ENCODE measurements at regions not wholly inside any gene's neighbourhood (a gene's known extent, or its start where the extent isn't known, plus 50 kb on each side); places are given as distances from the start of the nearest gene placed in this dataset.

GRCh38 chr3:139198186-139198585, 145.6 kb upstream of the MRPS22 start:
- H3F3A ChIP-seq (ENCODE audit: insufficient read depth, low read length), result no peaks in the 10 kb centered on the region
- H2AFZ ChIP-seq (ENCODE audit: low read length), result no peak overlapping the region
- H3K27ac ChIP-seq (ENCODE audit: low read depth, low read length, poor library complexity, severe bottlenecking), result no peak overlapping the region
- H3K9me2 ChIP-seq (ENCODE audit: low read depth, low read length), result no peaks in the 10 kb centered on the region
- H3K27me3 ChIP-seq (ENCODE audit: insufficient read depth, low read length), result no peaks in the 10 kb centered on the region
- no peak overlapping the region for H3K4me3 ChIP-seq (ENCODE audit: low read depth, low read length, poor library complexity, severe bottlenecking)
- no peak for TF ChIP-seq CTCF (IDR thresholded peaks at IDR 0.05; ENCODE audit: low read length)
- no peak for TF ChIP-seq EZH2 (IDR thresholded peaks at IDR 0.05; ENCODE audit: borderline replicate concordance, low read length)
- H3K79me2 ChIP-seq (ENCODE audit: insufficient read depth, low read length), result no peaks in the 10 kb centered on the region
- no peaks in the 10 kb centered on the region for H3K36me3 ChIP-seq (ENCODE audit: insufficient read depth, low read length)
- H3K4me1 ChIP-seq (ENCODE audit: insufficient read depth, low read length, severe bottlenecking), result no peaks in the 10 kb centered on the region
- H3K9me3 ChIP-seq (ENCODE audit: low read length), result no peaks in the 10 kb centered on the region
- no peak overlapping the region for H3K4me2 ChIP-seq (ENCODE audit: low read length)
- no peaks in the 10 kb centered on the region for H4K20me1 ChIP-seq (ENCODE audit: insufficient read depth, low read length)
- no peak overlapping the region for H3K9ac ChIP-seq (ENCODE audit: low read length)

GRCh38 chr3:139198929-139199328, 144.9 kb upstream of the MRPS22 start:
- no peaks in the 10 kb centered on the region for H3K9me2 ChIP-seq (ENCODE audit: low read depth, low read length)
- H3F3A ChIP-seq (ENCODE audit: insufficient read depth, low read length), result no peaks in the 10 kb centered on the region
- H4K20me1 ChIP-seq (ENCODE audit: insufficient read depth, low read length), result no peaks in the 10 kb centered on the region
- no peaks in the 10 kb centered on the region for H3K27me3 ChIP-seq (ENCODE audit: insufficient read depth, low read length)
- no peaks in the 10 kb centered on the region for H3K9me3 ChIP-seq (ENCODE audit: low read length)
- H3K4me1 ChIP-seq (ENCODE audit: insufficient read depth, low read length, severe bottlenecking), result no peaks in the 10 kb centered on the region
- H3K4me3 ChIP-seq (ENCODE audit: low read depth, low read length, poor library complexity, severe bottlenecking), result no peak overlapping the region
- no peak overlapping the region for H3K9ac ChIP-seq (ENCODE audit: low read length)
- H3K79me2 ChIP-seq (ENCODE audit: insufficient read depth, low read length), result no peaks in the 10 kb centered on the region
- H2AFZ ChIP-seq (ENCODE audit: low read length), result no peak overlapping the region
- TF ChIP-seq EZH2 (IDR thresholded peaks at IDR 0.05; ENCODE audit: borderline replicate concordance, low read length), result no peak
- TF ChIP-seq CTCF (IDR thresholded peaks at IDR 0.05; ENCODE audit: low read length), result no peak
- H3K27ac ChIP-seq (ENCODE audit: low read depth, low read length, poor library complexity, severe bottlenecking), result no peak overlapping the region
- H3K36me3 ChIP-seq (ENCODE audit: insufficient read depth, low read length), result no peaks in the 10 kb centered on the region
- no peak overlapping the region for H3K4me2 ChIP-seq (ENCODE audit: low read length)

GRCh38 chr3:139199421-139200010, 144.3 kb upstream of the MRPS22 start:
- no peaks in the 10 kb centered on the region for H3K9me2 ChIP-seq (ENCODE audit: low read depth, low read length)
- H3K4me3 ChIP-seq (ENCODE audit: low read depth, low read length, poor library complexity, severe bottlenecking), result no peak overlapping the region
- no peaks in the 10 kb centered on the region for H3K36me3 ChIP-seq (ENCODE audit: insufficient read depth, low read length)
- H3K4me2 ChIP-seq (ENCODE audit: low read length), result no peak overlapping the region
- no peaks in the 10 kb centered on the region for H3K4me1 ChIP-seq (ENCODE audit: insufficient read depth, low read length, severe bottlenecking)
- TF ChIP-seq CTCF (IDR thresholded peaks at IDR 0.05; ENCODE audit: low read length), result no peak
- no peak for TF ChIP-seq EZH2 (IDR thresholded peaks at IDR 0.05; ENCODE audit: borderline replicate concordance, low read length)
- H3K27ac ChIP-seq (ENCODE audit: low read depth, low read length, poor library complexity, severe bottlenecking), result no peak overlapping the region
- no peaks in the 10 kb centered on the region for H4K20me1 ChIP-seq (ENCODE audit: insufficient read depth, low read length)
- H3K9me3 ChIP-seq (ENCODE audit: low read length), result no peaks in the 10 kb centered on the region
- H3F3A ChIP-seq (ENCODE audit: insufficient read depth, low read length), result no peaks in the 10 kb centered on the region
- no peak overlapping the region for H2AFZ ChIP-seq (ENCODE audit: low read length)
- H3K9ac ChIP-seq (ENCODE audit: low read length), result no peak overlapping the region
- H3K79me2 ChIP-seq (ENCODE audit: insufficient read depth, low read length), result no peaks in the 10 kb centered on the region
- H3K27me3 ChIP-seq (ENCODE audit: insufficient read depth, low read length), result no peaks in the 10 kb centered on the region
